NB4 (cell line): ENCODE measurements at regions not wholly inside any gene's neighbourhood (a gene's known extent, or its start where the extent isn't known, plus 50 kb on each side); places are given as distances from the start of the nearest gene placed in this dataset.

ENCODE experiments used
- DNase-seq: peaks from one replicate; pipeline ENCODE4 v3.0.0; 2010; ENCODE audit warnings: low read depth
- H3K4me3 ChIP-seq: one replicate; pipeline ENCODE4 v1.5.1; 2011; ENCODE audit warnings: mild to moderate bottlenecking, low read depth, low read length, moderate library complexity
- CTCF ChIP-seq: IDR thresholded peaks from one replicate; pipeline ENCODE4 v1.5.1; 2012; ENCODE audit warnings: low read depth, low read length
- MAX ChIP-seq: IDR thresholded peaks from 2 replicates; pipeline ENCODE4 v1.6.1; 2011; ENCODE audit warnings: low read depth, low read length
- MYC ChIP-seq: IDR thresholded peaks from 2 replicates; pipeline ENCODE4 v1.6.1; 2011; ENCODE audit warnings: low read depth, low read length
- POLR2A ChIP-seq: IDR thresholded peaks from 2 replicates; pipeline ENCODE4 v1.6.1; 2011; ENCODE audit warnings: mild to moderate bottlenecking; ENCODE audit not compliant: insufficient read length; ENCODE audit errors: extremely low read depth

- H3K4me3 ChIP-seq: no peak overlapping the region
- DNase-seq: no peak
- TF ChIP-seq MYC (no peak), POLR2A (no peak), CTCF (no peak), MAX (no peak)
Measured at GRCh38 chr11:28401446-28401845, 293.3 kb downstream of the METTL15 start.

GRCh38 chr11:28400331-28401100 is 292.3 kb downstream of the METTL15 start:
- TF ChIP-seq CTCF: no peak
- TF ChIP-seq MYC: no peak
- no peak for TF ChIP-seq MAX
- no peak for TF ChIP-seq POLR2A
- H3K4me3 ChIP-seq: no peak overlapping the region
- no peak for DNase-seq

GRCh38 chr11:28393348-28393747 is 285.2 kb downstream of the METTL15 start:
- TF ChIP-seq POLR2A (no peak), MYC (no peak), CTCF (no peak), MAX (no peak)
- DNase-seq: no peak
- no peak overlapping the region for H3K4me3 ChIP-seq

- no peak overlapping the region for H3K4me3 ChIP-seq
- DNase-seq: no peak
- TF ChIP-seq POLR2A: no peak
- TF ChIP-seq CTCF: no peak
- TF ChIP-seq MYC: no peak
- TF ChIP-seq MAX: no peak
Measured at GRCh38 chr11:28384418-28384817, 276.2 kb downstream of the METTL15 start.

GRCh38 chr11:28383456-28383855 is 275.3 kb downstream of the METTL15 start:
- no peak for DNase-seq
- no peak for TF ChIP-seq CTCF
- no peak for TF ChIP-seq POLR2A
- no peak for TF ChIP-seq MYC
- no peak for TF ChIP-seq MAX
- no peak overlapping the region for H3K4me3 ChIP-seq
